Fibroblast of mammary gland (primary cell): ENCODE measurements at regions not wholly inside any gene's neighbourhood (a gene's known extent, or its start where the extent isn't known, plus 50 kb on each side); places are given as distances from the start of the nearest gene placed in this dataset.
A peak's percentile ranks its signal among the peaks of the same experiment; 100 is the strongest.

Experiments
- DNase-seq: peaks from one replicate; pipeline ENCODE4 v3.0.0-alpha.2; 2010; ENCODE audit warnings: low read depth
- H3K4me3 ChIP-seq: 2 replicates; pipeline ENCODE4 v1.5.1; 2011; ENCODE audit warnings: low read depth, mild to moderate bottlenecking, low read length, moderate library complexity; ENCODE audit not compliant: control insufficient read depth
- CTCF ChIP-seq: conservative IDR thresholded peaks from 2 replicates; pipeline ENCODE4 v1.5.1; 2011; ENCODE audit warnings: low read depth, low read length, inconsistent platforms; ENCODE audit not compliant: control insufficient read depth, insufficient read depth

- DNase-seq: peak; percentile 25
- H3K4me3 ChIP-seq: no peak overlapping the region
- no peak for TF ChIP-seq CTCF
Measured at GRCh38 chr12:83793616-83794015, 1106.9 kb downstream of the TMTC2 start.

DNA sequence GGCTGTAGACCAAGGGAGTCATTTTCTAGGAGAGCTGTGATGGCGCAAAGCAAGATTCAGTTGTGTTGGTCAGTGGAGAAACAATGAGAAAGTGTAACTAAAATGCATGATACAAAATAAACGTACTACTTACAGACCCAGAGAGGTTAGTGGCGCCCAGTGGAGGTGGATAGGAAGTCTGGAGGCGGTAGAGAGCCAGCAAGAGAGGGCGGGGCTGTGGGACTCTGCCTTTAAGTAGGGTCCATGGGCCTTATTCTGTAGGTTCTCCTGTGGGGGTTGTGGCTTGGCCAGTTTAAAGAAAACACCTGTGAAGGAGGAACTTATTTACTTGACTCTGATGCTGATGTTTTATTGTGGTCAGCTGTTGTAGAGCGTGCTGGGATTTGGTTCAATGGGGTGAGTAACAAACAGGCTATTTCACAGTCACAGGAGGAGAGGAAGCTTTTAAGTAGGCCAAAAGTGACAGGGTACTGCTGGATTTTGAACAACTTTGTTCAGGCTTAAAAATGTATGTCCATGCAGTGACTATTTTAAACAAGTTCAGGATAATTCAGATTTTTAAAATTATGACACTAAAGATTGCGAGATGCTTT is 1097.7 kb downstream of the TMTC2 start:
- TF ChIP-seq CTCF: no peak
- no peak overlapping the region for H3K4me3 ChIP-seq
- peak; percentile 6 for DNase-seq

DNA sequence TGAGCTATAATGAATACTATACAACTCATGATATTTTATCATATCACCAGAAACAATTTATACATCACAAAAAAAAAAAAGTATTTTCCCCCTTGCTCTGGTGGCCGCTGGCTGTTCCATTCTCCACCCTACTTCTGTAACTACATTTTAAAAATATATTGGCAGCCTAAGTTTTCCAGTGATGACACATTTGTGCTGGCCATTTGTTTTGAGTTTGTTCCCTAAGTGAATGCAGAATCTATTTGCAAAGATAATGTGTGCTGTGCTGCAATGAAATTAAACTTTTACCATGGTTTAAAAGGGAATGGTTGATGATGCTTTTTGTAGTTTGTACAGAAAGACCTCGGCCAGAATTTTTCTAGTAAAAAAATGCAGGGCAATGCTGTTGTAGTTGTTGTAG is 1092.8 kb downstream of the TMTC2 start:
- no peak for DNase-seq
- TF ChIP-seq CTCF: no peak
- no peak overlapping the region for H3K4me3 ChIP-seq

GRCh38 chr12:83769151-83769550 is 1082.4 kb downstream of the TMTC2 start:
- no peak for TF ChIP-seq CTCF
- no peak overlapping the region for H3K4me3 ChIP-seq
- DNase-seq: no peak

DNA sequence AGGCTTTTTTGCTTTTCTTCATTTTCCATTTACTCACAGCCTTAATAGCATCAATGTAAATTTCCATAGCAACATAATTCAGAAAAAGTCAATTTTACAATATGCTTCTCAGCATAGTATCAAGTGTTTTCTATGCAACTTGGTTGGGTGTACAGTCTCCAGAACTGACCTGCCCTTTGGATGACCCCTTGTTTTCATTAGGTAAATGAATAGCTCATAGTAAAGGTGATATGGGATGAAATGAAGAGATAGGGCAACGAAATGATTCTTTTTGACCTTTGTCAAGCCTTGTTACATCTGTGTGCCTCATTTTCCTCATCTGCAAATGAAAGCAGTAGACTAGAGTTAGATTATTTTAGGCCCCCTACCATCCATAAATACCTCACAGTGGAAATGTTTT is 1081.0 kb downstream of the TMTC2 start:
- H3K4me3 ChIP-seq: no peak overlapping the region
- no peak for DNase-seq
- no peak for TF ChIP-seq CTCF

DNA sequence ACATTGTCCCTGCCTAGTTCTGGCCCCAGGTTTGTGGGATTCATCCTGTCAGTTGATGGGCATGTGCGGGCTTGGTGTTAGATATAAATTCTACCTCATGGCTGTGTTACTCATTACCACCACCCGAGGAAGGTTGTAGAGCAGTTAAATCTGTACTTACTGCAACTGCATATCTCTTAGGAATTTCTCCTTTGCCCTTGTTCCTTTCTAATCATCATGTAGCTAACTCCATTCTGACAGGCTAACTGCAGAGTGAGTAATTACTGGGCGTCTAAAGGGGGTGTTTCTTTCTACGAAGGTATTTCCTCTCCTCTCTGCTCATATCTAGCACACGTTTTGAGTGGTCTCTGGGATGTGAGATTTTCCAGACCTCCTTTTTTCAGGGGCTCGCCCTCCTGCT is 1076.7 kb downstream of the TMTC2 start:
- DNase-seq: peak; percentile 1
- TF ChIP-seq CTCF: no peak
- no peak overlapping the region for H3K4me3 ChIP-seq

DNA sequence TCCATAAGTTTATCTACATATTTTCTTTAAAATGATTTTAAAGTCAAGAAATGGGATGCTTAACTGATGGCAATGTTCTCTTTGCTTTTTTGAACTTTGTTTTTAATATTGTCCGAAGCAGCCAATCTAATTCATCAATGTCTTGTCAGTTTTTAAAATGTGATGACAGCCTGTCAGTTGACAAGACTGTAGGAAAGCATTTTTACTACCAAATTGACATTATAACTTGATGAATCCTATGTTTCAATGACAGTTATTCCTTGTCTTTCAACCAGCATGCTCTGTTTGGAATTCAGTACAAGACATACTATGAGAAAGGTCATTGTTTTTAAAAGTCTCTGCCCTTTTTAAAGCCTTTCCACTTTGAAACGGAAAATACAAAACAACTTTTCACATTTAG is 1073.2 kb downstream of the TMTC2 start:
- H3K4me3 ChIP-seq: no peak overlapping the region
- no peak for TF ChIP-seq CTCF
- DNase-seq: no peak
